ENCODE measurements at regions not wholly inside any gene's neighbourhood (a gene's known extent, or its start where the extent isn't known, plus 50 kb on each side); places are given as distances from the start of the nearest gene placed in this dataset.

DNA sequence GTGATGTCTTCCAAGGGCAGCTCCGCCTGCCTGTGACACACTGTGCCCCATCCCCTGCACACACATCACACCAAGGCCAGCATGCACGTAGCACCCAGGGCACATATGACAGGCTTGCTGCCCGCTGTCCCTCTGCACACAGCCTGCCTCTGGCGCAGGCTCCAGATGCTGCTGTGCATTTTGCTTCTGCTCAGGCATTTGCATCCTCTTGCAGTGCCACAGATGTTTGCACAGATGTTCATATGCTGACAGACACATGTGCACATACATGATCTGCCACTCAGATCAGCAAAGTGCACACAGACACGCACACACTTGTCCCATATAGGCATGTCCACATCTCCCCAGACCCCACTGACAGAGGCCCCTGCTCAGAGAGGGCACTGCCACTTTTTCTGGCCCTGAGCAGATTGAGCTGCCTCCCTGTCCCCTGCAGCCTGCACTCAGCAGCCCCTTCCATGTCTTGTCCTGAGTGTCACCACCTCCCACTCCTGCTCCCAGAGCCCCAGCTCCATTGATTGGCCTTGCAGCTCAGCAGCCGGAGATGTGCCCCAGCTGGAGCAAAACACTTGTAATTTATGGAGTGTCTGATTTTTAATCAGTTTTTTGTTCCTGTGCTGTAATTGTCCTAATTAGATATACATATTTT lies 115.1 kb upstream of the RPL38 start:
- DNase-seq (ENCODE audit: low spot score) (no peak), ATAC-seq (no peak)
- POLR2A ChIA-PET: no interaction called here
- Mint-ChIP-seq H3K4me3 (no peak overlapping the region), H3K4me1 (no peaks in the 10 kb centered on the region), H3K36me3 (peaks cover 15% of the 10 kb centered on the region), H3K9me3 (peaks cover 42% of the 10 kb centered on the region), H3K27me3 (ENCODE audit: low read depth) (peaks cover 7% of the 10 kb centered on the region; the same call in 1 of the 2 replicates), H3K27ac (no peak overlapping the region)
- TF ChIP-seq ZNF416 (CRISPR knock-in tag; IDR thresholded peaks at IDR 0.05) (no peak), AR (CRISPR knock-in tag; IDR thresholded peaks at IDR 0.05) (no peak), PRRX2 (CRISPR knock-in tag; IDR thresholded peaks at IDR 0.05) (no peak), TEAD1 (CRISPR knock-in tag; IDR thresholded peaks at IDR 0.05) (no peak), ZNF532 (CRISPR knock-in tag; IDR thresholded peaks at IDR 0.05; ENCODE audit: borderline replicate concordance) (no peak), NFYB (CRISPR knock-in tag; conservative IDR thresholded peaks at IDR 0.05; ENCODE audit: low read depth) (no peak), SMAD3 (CRISPR knock-in tag; IDR thresholded peaks at IDR 0.05; ENCODE audit: borderline replicate concordance) (no peak), ESRRA (CRISPR knock-in tag; IDR thresholded peaks at IDR 0.05; ENCODE audit: borderline replicate concordance) (no peak), TP53 (CRISPR knock-in tag; IDR thresholded peaks at IDR 0.05) (no peak), IRF1 (CRISPR knock-in tag; IDR thresholded peaks at IDR 0.05) (no peak), TCF7 (CRISPR knock-in tag; IDR thresholded peaks at IDR 0.05; ENCODE audit: low read depth) (no peak), CBFB (CRISPR knock-in tag; IDR thresholded peaks at IDR 0.05; ENCODE audit: low read depth) (no peak), MXD4 (CRISPR knock-in tag; IDR thresholded peaks at IDR 0.05; ENCODE audit: borderline replicate concordance) (no peak)
- TF ChIP-seq, protein P1, sequence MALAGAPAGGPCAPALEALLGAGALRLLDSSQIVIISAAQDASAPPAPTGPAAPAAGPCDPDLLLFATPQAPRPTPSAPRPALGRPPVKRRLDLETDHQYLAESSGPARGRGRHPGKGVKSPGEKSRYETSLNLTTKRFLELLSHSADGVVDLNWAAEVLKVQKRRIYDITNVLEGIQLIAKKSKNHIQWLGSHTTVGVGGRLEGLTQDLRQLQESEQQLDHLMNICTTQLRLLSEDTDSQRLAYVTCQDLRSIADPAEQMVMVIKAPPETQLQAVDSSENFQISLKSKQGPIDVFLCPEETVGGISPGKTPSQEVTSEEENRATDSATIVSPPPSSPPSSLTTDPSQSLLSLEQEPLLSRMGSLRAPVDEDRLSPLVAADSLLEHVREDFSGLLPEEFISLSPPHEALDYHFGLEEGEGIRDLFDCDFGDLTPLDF (CRISPR knock-in tag; IDR thresholded peaks at IDR 0.05): no peak
- TF ChIP-seq, protein P2, sequence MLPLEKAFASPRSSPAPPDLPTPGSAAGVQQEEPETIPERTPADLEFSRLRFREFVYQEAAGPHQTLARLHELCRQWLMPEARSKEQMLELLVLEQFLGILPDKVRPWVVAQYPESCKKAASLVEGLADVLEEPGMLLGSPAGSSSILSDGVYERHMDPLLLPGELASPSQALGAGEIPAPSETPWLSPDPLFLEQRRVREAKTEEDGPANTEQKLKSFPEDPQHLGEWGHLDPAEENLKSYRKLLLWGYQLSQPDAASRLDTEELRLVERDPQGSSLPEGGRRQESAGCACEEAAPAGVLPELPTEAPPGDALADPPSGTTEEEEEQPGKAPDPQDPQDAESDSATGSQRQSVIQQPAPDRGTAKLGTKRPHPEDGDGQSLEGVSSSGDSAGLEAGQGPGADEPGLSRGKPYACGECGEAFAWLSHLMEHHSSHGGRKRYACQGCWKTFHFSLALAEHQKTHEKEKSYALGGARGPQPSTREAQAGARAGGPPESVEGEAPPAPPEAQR (CRISPR knock-in tag; IDR thresholded peaks at IDR 0.05): no peak
- TF ChIP-seq, protein P3, sequence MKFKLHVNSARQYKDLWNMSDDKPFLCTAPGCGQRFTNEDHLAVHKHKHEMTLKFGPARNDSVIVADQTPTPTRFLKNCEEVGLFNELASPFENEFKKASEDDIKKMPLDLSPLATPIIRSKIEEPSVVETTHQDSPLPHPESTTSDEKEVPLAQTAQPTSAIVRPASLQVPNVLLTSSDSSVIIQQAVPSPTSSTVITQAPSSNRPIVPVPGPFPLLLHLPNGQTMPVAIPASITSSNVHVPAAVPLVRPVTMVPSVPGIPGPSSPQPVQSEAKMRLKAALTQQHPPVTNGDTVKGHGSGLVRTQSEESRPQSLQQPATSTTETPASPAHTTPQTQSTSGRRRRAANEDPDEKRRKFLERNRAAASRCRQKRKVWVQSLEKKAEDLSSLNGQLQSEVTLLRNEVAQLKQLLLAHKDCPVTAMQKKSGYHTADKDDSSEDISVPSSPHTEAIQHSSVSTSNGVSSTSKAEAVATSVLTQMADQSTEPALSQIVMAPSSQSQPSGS (CRISPR knock-in tag; IDR thresholded peaks at IDR 0.05; ENCODE audit: borderline replicate concordance, low read depth): no peak
- CTCF ChIA-PET: interaction anchor here (1.3 to 8.8 kb wide), 5 partner anchors 21 to 284 kb away, joined by 3 to 100 read pairs (median 52); no protein-coding TSS in a partner anchor
